Dendritic cell treated with granulocyte-macrophage colony-stimulating factor and Interleukin-4, amounts not matched to agents 40 ng/mL and 50 ng/mL, for 4 days (primary cell): ENCODE measurements at regions not wholly inside any gene's neighbourhood (a gene's known extent, or its start where the extent isn't known, plus 50 kb on each side); places are given as distances from the start of the nearest gene placed in this dataset.
"Not testable (repeated sequence)": the region's sequence is repeated elsewhere in the genome, so short reads cannot be mapped to it uniquely, and the experiment has no call there.

Experiments used
- H3K27ac Mint-ChIP-seq: one replicate; pipeline ENCODE4 v1.8.0; 2022; ENCODE audit warnings: mild to moderate bottlenecking, mixed read lengths
- H3K27me3 Mint-ChIP-seq: one replicate; pipeline ENCODE4 v1.8.0; 2022; ENCODE audit warnings: mild to moderate bottlenecking, mixed read lengths
- H3K36me3 Mint-ChIP-seq: one replicate; pipeline ENCODE4 v1.8.0; 2022; ENCODE audit warnings: low read depth, mixed read lengths
- H3K4me1 Mint-ChIP-seq: one replicate; pipeline ENCODE4 v1.8.0; 2022; ENCODE audit warnings: low read depth, mixed read lengths
- H3K4me3 Mint-ChIP-seq: one replicate; pipeline ENCODE4 v1.8.0; 2022; ENCODE audit warnings: mild to moderate bottlenecking, moderate library complexity, mixed read lengths
- H3K9me3 Mint-ChIP-seq: one replicate; pipeline ENCODE4 v1.8.0; 2022; ENCODE audit warnings: mixed read lengths
- intact Hi-C: fragments of 100-400 bp; cut with micrococcal nuclease; formaldehyde crosslinking; loops from one replicate; pipeline ENCODE4 v1.15.0; 2022

DNA sequence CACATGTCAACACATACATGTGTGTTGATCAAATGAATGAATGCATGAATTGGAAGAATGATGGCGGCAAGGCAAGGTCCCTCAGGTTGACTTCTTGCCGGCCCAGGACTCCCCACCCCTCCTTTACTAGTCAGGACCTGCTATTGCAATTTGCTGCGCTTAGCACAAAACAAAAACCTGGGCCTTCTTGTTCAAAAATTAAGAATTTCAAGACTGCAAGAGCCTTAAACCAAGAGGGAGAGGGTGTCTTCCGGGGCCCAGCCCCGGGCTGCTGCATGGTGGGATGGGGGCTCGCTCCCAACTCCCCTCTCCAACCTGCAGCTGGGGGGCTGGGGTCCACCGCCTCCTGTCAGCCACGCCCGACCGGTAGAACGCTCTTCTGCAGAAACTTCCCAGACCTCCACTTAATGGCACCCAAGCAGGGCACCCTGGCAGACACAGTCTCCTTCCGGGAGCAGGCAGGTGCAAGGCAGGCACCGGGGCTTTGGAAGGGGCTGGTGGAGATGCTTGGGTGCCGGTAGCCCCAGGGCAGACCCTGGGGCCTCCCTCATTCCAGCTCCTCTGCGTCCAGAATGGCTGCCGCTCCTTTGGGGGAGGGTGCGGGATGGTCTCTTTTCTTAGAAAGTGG is 2896.5 kb downstream of the RPIA start:
- H3K36me3 Mint-ChIP-seq, H3K9me3 Mint-ChIP-seq, H3K27ac Mint-ChIP-seq, H3K4me3 Mint-ChIP-seq, intact Hi-C loops, H3K4me1 Mint-ChIP-seq: not testable (repeated sequence)
- H3K27me3 Mint-ChIP-seq = peaks cover 13% of the 10 kb centered on the region

DNA sequence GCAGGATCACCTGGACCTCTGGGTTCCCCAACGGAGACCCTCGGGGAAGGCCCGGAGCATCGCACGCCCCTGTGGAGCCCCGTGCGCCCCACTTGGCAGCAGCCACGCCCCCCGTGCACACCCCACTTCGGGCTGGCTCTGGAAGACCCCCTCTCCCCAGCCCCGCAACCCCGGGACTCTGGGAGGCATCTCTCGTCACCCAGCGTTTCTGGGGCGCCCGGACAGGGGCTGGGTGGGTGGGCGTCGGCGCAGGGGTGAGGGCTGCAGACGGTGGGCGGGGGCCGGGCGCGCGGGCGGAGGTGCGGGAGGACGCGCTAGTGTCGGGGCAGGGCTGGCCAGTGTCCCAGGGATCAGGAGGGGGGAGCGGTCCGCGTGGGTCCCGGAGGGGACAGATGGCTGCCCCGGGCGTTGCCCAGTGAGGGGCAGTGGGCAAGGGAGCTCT is 2897.3 kb downstream of the RPIA start:
- intact Hi-C loops, H3K4me3 Mint-ChIP-seq, H3K4me1 Mint-ChIP-seq, H3K9me3 Mint-ChIP-seq, H3K36me3 Mint-ChIP-seq, H3K27ac Mint-ChIP-seq: not testable (repeated sequence)
- peaks cover 13% of the 10 kb centered on the region for H3K27me3 Mint-ChIP-seq

DNA sequence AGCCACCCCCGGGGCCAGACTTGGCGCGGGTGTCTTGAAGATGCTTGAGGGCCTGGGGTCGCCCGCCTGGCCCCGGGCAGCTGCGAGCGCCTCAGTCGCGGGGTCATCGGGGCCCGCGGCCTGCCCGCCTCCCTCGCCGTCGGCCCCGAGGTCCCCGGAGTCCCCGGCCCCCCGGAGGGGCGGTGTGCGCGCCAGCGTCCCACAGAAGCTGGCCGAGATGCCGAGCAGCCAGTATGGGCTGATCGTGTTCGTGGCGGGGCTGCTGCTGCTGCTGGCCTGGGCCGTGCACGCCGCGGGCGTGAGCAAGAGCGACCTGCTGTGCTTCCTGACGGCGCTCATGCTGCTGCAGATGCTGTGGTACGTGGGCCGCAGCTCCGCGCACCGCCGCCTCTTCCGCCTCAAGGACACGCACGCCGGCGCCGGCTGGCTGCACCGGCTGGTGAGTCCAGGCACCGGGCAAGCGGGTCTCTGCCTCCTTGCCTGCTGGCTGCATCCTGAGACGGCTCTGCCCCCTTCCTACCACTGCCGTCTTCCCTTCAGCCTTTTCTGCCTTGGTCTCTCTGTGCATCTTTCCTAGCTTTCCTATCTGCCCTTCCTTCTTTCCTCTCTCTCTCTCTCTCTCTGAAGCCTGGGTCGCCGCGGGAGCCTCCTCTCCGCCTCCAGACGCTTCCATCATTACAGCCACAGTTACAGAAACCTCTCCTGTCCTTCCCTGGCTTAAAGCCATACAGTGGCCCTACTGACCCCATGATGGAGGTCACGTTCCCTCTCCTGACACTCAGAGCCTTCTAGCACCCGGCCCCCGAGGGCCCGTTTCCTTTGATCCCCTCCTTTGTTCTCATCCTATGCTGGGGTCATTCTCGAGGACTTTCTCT is 2898.2 kb downstream of the RPIA start:
- H3K9me3 Mint-ChIP-seq, H3K36me3 Mint-ChIP-seq, H3K27ac Mint-ChIP-seq, H3K4me3 Mint-ChIP-seq, H3K4me1 Mint-ChIP-seq, intact Hi-C loops: not testable (repeated sequence)
- H3K27me3 Mint-ChIP-seq = peaks cover 13% of the 10 kb centered on the region

DNA sequence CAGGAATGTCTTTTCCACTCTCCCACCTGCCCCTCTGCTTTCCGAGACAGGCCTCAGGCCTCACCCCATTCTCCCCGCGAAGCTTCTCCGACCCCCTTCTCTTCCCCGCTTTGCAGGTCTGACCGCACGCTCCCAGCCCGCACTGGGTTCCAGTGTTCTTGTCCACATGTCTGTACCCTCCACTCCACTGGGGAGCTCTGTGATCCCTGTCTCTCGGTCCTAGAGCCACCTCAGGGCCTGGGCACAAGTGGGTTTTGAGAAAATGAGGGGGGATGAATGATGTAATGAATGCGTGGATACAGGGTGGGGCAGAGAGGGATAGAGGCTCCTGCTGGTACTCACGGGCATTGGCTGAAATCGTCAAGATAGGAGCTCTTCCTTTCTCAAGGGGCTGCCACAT is 2898.9 kb downstream of the RPIA start:
- H3K4me1 Mint-ChIP-seq, intact Hi-C loops, H3K36me3 Mint-ChIP-seq, H3K4me3 Mint-ChIP-seq, H3K9me3 Mint-ChIP-seq, H3K27ac Mint-ChIP-seq: not testable (repeated sequence)
- peaks cover 13% of the 10 kb centered on the region for H3K27me3 Mint-ChIP-seq

DNA sequence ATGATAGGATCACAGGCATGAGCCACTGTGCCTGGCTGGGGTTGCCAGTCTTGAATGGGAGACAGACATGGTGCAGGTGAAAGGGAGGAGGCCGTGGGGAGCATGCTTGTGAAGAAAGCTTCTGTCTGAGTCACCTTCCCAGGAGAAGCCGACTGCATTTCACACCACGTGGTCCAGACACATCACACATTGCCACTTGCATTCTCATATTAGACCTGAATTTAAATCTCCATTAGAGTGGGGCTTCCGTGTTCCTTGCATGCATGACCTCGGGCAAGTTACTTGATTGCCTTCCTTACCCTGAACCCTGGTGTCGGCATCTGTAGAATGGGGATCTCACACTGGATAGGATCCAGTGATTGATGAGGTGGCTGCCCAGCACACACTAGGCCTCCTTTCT is 2899.6 kb downstream of the RPIA start:
- H3K4me1 Mint-ChIP-seq, H3K27ac Mint-ChIP-seq, H3K36me3 Mint-ChIP-seq, intact Hi-C loops, H3K4me3 Mint-ChIP-seq, H3K9me3 Mint-ChIP-seq: not testable (repeated sequence)
- peaks cover 13% of the 10 kb centered on the region for H3K27me3 Mint-ChIP-seq

DNA sequence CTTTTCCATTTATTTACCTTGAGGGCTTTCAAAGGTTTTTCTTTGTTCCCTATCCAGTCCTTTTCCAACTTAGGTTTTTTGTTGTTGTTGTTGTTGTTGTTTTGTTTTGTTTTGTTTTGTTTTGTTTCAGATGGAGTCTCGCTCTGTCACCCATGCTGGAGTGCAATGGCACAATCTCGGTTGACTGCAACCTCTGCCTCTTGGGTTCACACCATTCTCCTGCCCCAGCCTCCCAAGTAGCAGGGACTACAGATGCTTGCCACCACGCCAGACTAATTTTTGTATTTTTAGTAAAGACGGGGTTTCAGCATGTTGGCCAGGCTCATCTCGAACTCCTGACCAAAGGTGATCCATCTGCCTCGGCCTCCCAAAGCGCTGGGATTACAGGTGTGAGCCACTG is 2906.0 kb downstream of the RPIA start:
- H3K27ac Mint-ChIP-seq, intact Hi-C loops, H3K4me3 Mint-ChIP-seq, H3K27me3 Mint-ChIP-seq, H3K36me3 Mint-ChIP-seq, H3K4me1 Mint-ChIP-seq, H3K9me3 Mint-ChIP-seq: not testable (repeated sequence)

DNA sequence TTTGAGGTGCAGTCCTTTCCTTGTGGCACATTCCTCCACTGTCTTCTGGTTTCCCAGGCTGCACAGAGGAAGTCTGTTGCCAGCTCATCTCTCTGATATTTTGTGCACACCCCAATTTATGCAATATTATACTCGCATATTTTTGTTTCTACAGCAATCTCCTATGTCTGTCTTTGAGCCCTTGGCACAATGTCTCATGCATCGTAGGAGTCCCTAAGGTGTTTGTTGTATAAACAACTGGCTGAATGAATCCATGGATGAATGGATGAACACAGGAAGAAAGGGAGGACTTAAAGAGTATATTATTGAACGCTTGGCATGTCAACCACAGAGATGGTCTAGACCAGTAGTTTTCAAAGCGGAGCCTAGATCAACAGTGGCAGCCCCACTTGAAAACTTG is 2907.0 kb downstream of the RPIA start:
- intact Hi-C loops, H3K4me1 Mint-ChIP-seq, H3K36me3 Mint-ChIP-seq, H3K27ac Mint-ChIP-seq, H3K4me3 Mint-ChIP-seq, H3K27me3 Mint-ChIP-seq, H3K9me3 Mint-ChIP-seq: not testable (repeated sequence)

DNA sequence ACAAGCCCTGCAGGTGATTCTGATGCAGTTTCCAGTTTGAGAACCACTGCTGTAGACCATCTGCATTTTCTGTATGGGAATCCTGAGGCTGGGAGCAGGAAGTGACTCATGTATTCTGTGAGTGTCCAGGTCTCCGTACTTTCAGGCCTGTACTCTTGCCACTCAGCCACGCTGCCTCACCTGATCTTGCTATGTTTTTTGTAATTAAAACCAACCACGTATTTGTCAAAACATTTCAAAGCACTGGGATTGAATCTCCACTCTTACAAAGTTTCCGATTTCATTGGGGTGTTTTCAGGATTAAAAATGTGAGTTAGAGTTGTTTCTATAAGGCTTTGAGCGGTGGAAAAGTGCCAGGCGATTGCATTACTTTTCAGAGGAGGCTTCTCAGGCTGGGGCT is 2907.5 kb downstream of the RPIA start:
- H3K27ac Mint-ChIP-seq, H3K4me1 Mint-ChIP-seq, H3K9me3 Mint-ChIP-seq, H3K36me3 Mint-ChIP-seq, intact Hi-C loops, H3K27me3 Mint-ChIP-seq, H3K4me3 Mint-ChIP-seq: not testable (repeated sequence)

DNA sequence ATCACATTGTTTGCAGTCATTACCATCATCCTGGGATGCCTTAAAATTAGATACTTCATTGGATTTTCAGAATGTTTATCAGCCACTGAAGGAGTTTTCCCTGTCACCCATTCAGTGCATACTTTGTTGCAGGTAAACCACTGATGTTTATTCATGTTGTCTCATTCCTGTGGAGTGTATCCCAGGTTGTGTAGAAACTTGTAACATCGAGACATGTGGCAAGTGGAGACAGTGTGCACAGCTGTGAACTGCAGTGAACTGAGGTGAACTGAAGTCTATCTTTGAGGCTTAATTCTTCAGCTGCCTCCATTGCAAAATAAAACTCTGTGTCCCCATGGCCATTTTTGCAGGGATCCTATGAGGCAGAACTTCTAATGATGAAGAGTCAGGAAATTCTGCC is 2911.4 kb downstream of the RPIA start:
- H3K4me3 Mint-ChIP-seq, H3K27me3 Mint-ChIP-seq, H3K36me3 Mint-ChIP-seq, H3K9me3 Mint-ChIP-seq, intact Hi-C loops, H3K27ac Mint-ChIP-seq, H3K4me1 Mint-ChIP-seq: not testable (repeated sequence)

DNA sequence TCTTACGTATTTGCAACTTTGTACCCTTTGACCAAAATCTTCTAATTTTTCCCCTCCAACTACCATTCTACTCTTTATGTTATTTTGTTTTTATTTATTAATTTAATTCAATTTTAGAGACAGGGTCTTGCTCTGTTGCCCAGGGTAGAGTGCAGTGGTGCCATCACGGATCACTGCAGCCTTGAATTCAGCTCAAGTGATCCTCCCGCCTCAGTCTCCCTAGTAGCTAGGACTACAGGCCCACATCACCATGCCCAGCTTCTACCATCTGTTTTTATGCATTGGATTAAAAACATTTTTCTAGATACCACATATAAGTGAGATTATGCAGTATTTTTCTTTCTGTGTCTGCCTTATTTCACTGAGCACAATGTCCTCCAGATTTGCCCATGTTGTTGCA is 2912.5 kb downstream of the RPIA start:
- intact Hi-C loops, H3K27ac Mint-ChIP-seq, H3K4me3 Mint-ChIP-seq, H3K36me3 Mint-ChIP-seq, H3K27me3 Mint-ChIP-seq, H3K4me1 Mint-ChIP-seq, H3K9me3 Mint-ChIP-seq: not testable (repeated sequence)

DNA sequence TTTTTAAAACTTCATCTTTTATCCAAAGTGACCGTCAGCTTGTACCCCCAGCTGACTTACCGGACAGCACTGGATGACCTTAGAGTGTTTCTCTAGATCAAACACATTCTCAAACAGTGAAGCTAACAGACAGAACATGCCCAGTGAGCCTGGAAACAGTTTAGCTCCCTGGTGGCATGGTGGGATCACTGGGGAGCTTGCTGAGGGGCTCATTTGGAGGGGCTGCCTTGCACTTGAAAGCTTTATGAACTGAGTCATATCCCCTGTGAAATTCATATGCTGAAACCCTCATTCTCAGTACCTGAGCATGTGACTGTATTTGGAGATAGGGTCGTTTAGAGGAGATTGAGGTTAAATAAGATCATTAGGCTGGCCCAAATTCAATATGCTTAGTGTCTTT is 2913.2 kb downstream of the RPIA start:
- H3K27ac Mint-ChIP-seq, H3K9me3 Mint-ChIP-seq, H3K36me3 Mint-ChIP-seq, intact Hi-C loops, H3K4me3 Mint-ChIP-seq, H3K27me3 Mint-ChIP-seq, H3K4me1 Mint-ChIP-seq: not testable (repeated sequence)

DNA sequence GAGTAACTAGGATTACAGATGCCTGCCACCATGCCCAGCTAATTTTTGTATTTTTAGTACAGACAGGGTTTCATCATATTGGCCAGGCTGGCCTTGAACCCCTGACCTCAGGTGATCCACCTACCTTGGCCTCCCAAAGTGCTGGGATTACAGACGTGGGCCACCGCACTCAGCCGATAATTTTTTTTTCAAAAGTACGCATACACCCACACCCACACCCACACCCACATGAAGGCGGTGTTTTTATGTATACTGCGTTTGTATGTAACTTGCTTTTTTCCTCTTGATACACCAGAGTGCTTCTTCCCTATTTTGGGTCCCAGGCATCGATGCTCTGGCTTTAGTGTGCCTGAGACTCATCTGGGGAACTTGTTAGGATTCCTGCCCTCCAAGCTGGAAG is 2932.3 kb downstream of the RPIA start:
- intact Hi-C loops, H3K27ac Mint-ChIP-seq, H3K36me3 Mint-ChIP-seq, H3K4me1 Mint-ChIP-seq, H3K9me3 Mint-ChIP-seq, H3K4me3 Mint-ChIP-seq, H3K27me3 Mint-ChIP-seq: not testable (repeated sequence)

DNA sequence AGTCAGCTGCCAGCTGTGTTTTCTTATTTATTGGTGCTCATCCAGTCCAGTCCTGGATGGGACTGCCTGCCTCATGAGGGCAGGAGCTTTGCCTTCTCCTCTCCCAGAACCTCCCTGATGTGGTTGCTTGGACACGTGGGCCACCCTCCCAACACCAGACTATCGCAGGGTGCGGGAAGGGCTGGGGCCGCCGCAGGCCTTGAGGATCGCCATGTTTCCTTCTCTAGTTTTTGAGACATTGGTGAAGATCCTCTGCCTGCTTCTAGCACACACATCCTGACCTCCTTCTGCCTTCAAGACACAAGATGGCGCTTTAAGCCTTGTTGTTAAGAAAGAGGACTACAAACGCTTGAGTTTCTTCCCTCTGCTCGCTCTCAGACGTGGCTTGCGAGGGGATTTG is 2937.0 kb downstream of the RPIA start:
- not testable (repeated sequence) for H3K9me3 Mint-ChIP-seq, H3K27me3 Mint-ChIP-seq

DNA sequence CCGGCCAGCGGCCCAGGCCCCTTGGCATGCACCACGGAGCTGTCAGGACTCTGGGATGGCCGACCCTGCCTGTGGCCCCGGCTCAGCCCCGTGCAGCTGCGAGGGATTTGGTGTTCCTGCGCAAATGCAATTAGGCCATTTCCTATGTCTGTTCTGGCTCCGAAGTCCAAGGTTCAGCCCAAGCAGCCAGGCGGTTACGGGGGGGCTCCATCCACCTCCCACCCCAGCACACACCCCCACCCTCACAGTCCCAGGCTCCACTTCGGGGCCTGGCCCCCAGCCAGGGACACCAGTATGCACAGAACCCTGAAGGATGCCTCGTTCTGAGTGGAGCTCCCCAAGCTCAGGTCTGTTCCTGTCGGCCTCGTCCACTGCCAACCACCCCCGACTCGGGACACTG is 2965.7 kb downstream of the RPIA start:
- H3K27me3 Mint-ChIP-seq, H3K36me3 Mint-ChIP-seq, H3K4me3 Mint-ChIP-seq, H3K9me3 Mint-ChIP-seq, H3K27ac Mint-ChIP-seq, H3K4me1 Mint-ChIP-seq, intact Hi-C loops: not testable (repeated sequence)

More for the DNA sequence above, 2937.0 kb downstream of the RPIA start:
- H3K36me3 Mint-ChIP-seq, intact Hi-C loops, H3K4me1 Mint-ChIP-seq, H3K4me3 Mint-ChIP-seq, H3K27ac Mint-ChIP-seq: not testable (repeated sequence)

DNA sequence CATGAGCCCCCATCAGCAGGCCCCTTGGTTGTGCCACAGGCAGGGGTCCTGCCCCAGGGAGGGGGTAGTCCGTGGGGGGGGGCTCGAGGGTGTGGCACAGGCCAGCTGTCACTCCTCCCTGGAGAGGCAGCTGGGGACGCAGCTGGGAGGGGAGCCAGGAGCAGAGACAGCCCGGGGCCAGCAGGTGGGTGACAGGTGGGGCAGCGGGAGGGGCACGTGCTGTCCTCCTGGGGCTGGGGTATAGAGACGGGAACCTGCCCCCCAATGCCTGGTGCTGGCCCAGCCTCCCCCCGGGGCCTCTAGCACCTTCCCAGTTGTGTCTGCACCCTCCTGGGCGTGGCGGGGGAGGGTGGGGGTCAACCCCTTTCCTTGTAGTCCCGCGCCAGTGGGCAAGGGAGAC is 2966.9 kb downstream of the RPIA start:
- H3K27me3 Mint-ChIP-seq, H3K4me3 Mint-ChIP-seq, H3K36me3 Mint-ChIP-seq, intact Hi-C loops, H3K9me3 Mint-ChIP-seq, H3K4me1 Mint-ChIP-seq, H3K27ac Mint-ChIP-seq: not testable (repeated sequence)
